H1 (cell line): ENCODE measurements at regions not wholly inside any gene's neighbourhood (a gene's known extent, or its start where the extent isn't known, plus 50 kb on each side); places are given as distances from the start of the nearest gene placed in this dataset.

Experiments
- CTCF ChIA-PET: fragments of 300-600 bp; sonication (Branson Sonifier 250); formaldehyde crosslinking; loops from one replicate; lab custom pipeline; 2021; ENCODE audit not compliant: partially characterized antibody; lab: Charles Lee
- POLR2A ChIA-PET: fragments of 300-600 bp; sonication (Branson Sonifier 250); formaldehyde crosslinking; loops from one replicate; lab custom pipeline; 2021; ENCODE audit warnings: inconsistent platforms; ENCODE audit not compliant: partially characterized antibody; lab: Charles Lee
- DNase-seq, 2 experiments: peaks; one replicate each; pipeline versions ENCODE4 v3.0.0 to v3.0.0-alpha.2; 2010 to 2022; ENCODE audit warnings: low spot score in 2 of 2, low read depth in 1 of 2, mixed read lengths in 1 of 2
- FAIRE-seq: peaks from 2 replicates; lab custom pipeline; 2011; peaks lifted over from hg19 to GRCh38; lab: Jason Lieb, UNC
- H2AFZ ChIP-seq: 2 replicates; pipeline ENCODE4 v1.8.1; 2012; ENCODE audit warnings: low read length, inconsistent platforms
- H2AK5ac ChIP-seq: 2 replicates; pipeline ENCODE4 v1.6.1; 2013; ENCODE audit warnings: low read depth, low read length
- H2BK120ac ChIP-seq: replicated peaks from 2 replicates; pipeline ENCODE3; 2013; ENCODE audit warnings: low read depth, low read length, inconsistent platforms
- H2BK12ac ChIP-seq: 2 replicates; pipeline ENCODE4 v1.6.1; 2013; ENCODE audit warnings: low read depth, low read length
- H2BK15ac ChIP-seq: 2 replicates; pipeline ENCODE4 v1.6.1; 2013; ENCODE audit warnings: low read length
- H2BK20ac ChIP-seq: 2 replicates; pipeline ENCODE4 v1.6.1; 2013; ENCODE audit warnings: low read length
- H2BK5ac ChIP-seq: 2 replicates; pipeline ENCODE4 v1.6.1; 2013; ENCODE audit warnings: low read depth, low read length
- H3K14ac ChIP-seq: 2 replicates; pipeline ENCODE4 v1.6.1; 2013; ENCODE audit warnings: inconsistent platforms; ENCODE audit not compliant: insufficient read length
- H3K18ac ChIP-seq: 2 replicates; pipeline ENCODE4 v1.6.1; 2013; ENCODE audit warnings: low read length; ENCODE audit errors: extremely low read depth
- H3K23ac ChIP-seq: 2 replicates; pipeline ENCODE4 v1.6.1; 2013; ENCODE audit warnings: inconsistent platforms; ENCODE audit not compliant: insufficient read length
- H3K23me2 ChIP-seq: 2 replicates; pipeline ENCODE4 v1.6.1; 2013; ENCODE audit warnings: low read depth, low read length
- H3K27ac ChIP-seq: 2 replicates; pipeline ENCODE4 v1.6.1; 2011; ENCODE audit warnings: low read depth, low read length, inconsistent platforms
- H3K27me3 ChIP-seq, 4 experiments: replicated peaks in 1 of 4; 1 replicate in 1 of 4; 2 replicates in 3 of 4; pipeline versions ENCODE4 v1.6.1 to v1.8.1; 2011 to 2013; ENCODE audit warnings: low read length in 3 of 4, mild to moderate bottlenecking in 3 of 4, inconsistent platforms in 2 of 4, mixed read lengths in 2 of 4, moderate library complexity in 1 of 4; ENCODE audit not compliant: control insufficient read depth in 3 of 4, insufficient read depth in 3 of 4; ENCODE audit errors: extremely low read depth in 1 of 4
- H3K36me3 ChIP-seq, 4 experiments: 2 replicates each; pipeline versions ENCODE4 v1.6.1 to v1.8.1; 2011 to 2013; ENCODE audit warnings: mild to moderate bottlenecking in 4 of 4, low read length in 3 of 4, moderate library complexity in 2 of 4, control low read depth in 1 of 4, inconsistent platforms in 1 of 4; ENCODE audit not compliant: insufficient read depth in 4 of 4, control insufficient read depth in 2 of 4
- H3K4ac ChIP-seq: replicated peaks from 2 replicates; pipeline ENCODE3; 2013; ENCODE audit warnings: low read length, low read depth, mixed read lengths, inconsistent platforms; ENCODE audit not compliant: insufficient read length
- H3K4me1 ChIP-seq, 4 experiments: replicated peaks in 1 of 4; 1 replicate in 1 of 4; 2 replicates in 3 of 4; pipeline versions ENCODE4 v1.6.1 to v1.8.1; 2011 to 2013; ENCODE audit warnings: low read length in 3 of 4, inconsistent platforms in 2 of 4, mixed read lengths in 1 of 4; ENCODE audit not compliant: insufficient read depth in 4 of 4, control insufficient read depth in 3 of 4
- H3K4me2 ChIP-seq, 2 experiments: 2 replicates each; pipeline versions ENCODE4 v1.6.1 to v1.8.1; 2011 to 2013; ENCODE audit warnings: low read depth in 2 of 2, low read length in 2 of 2, control low read depth in 1 of 2, inconsistent platforms in 1 of 2, mild to moderate bottlenecking in 1 of 2; ENCODE audit not compliant: insufficient read depth in 1 of 2
- H3K4me3 ChIP-seq, 4 experiments: fragments of 200-600, 300-600 bp in 1 of 4; sonication (generic), shearing (Covaris generic), sonication (Bioruptor Twin) in 1 of 4; 2 replicates each; pipeline versions ENCODE4 v1.5.1 to v1.8.1; 2011 to 2016; ENCODE audit warnings: low read length in 4 of 4, low read depth in 3 of 4, control low read depth in 2 of 4, inconsistent platforms in 2 of 4, mild to moderate bottlenecking in 2 of 4, mixed read lengths in 1 of 4, moderate library complexity in 1 of 4; ENCODE audit not compliant: insufficient read depth in 2 of 4; ENCODE audit errors: extremely low read depth in 1 of 4
- H3K56ac ChIP-seq: replicated peaks from 2 replicates; pipeline ENCODE3; 2013; ENCODE audit warnings: low read depth, mild to moderate bottlenecking, mixed read lengths, low read length, inconsistent platforms; ENCODE audit not compliant: insufficient read length
- H3K79me1 ChIP-seq: 2 replicates; pipeline ENCODE4 v1.6.1; 2013; ENCODE audit warnings: low read depth, low read length, control low read depth
- H3K79me2 ChIP-seq, 2 experiments: 2 replicates each; pipeline versions ENCODE4 v1.6.1 to v1.8.1; 2012 to 2013; ENCODE audit warnings: low read length in 2 of 2, mild to moderate bottlenecking in 2 of 2, inconsistent platforms in 1 of 2; ENCODE audit not compliant: insufficient read depth in 2 of 2, control insufficient read depth in 1 of 2
- H3K9ac ChIP-seq, 4 experiments: replicated peaks in 1 of 4; 1 replicate in 1 of 4; 2 replicates in 3 of 4; pipeline versions ENCODE4 v1.6.1 to v1.8.1; 2011 to 2013; ENCODE audit warnings: low read depth in 3 of 4, low read length in 3 of 4, control low read depth in 2 of 4, mild to moderate bottlenecking in 2 of 4, moderate library complexity in 2 of 4, inconsistent platforms in 1 of 4; ENCODE audit errors: extremely low read depth in 1 of 4
- H3K9me3 ChIP-seq, 2 experiments: 2 replicates each; pipeline versions ENCODE4 v1.6.1 to v1.8.1; 2012 to 2013; ENCODE audit warnings: mild to moderate bottlenecking in 2 of 2, moderate library complexity in 2 of 2, control low read depth in 1 of 2, inconsistent platforms in 1 of 2, low read depth in 1 of 2, low read length in 1 of 2, mixed read lengths in 1 of 2; ENCODE audit not compliant: insufficient read depth in 2 of 2
- H4K20me1 ChIP-seq, 2 experiments: replicated peaks in 1 of 2; 2 replicates each; pipeline versions ENCODE3 to v1.8.1; 2011 to 2013; ENCODE audit warnings: inconsistent platforms in 2 of 2, low read length in 2 of 2, mild to moderate bottlenecking in 1 of 2; ENCODE audit not compliant: insufficient read depth in 2 of 2, control insufficient read depth in 1 of 2
- H4K5ac ChIP-seq: 2 replicates; pipeline ENCODE4 v1.6.1; 2013; ENCODE audit warnings: low read length, low read depth, mixed read lengths, inconsistent platforms; ENCODE audit not compliant: insufficient read length
- H4K8ac ChIP-seq: 2 replicates; pipeline ENCODE4 v1.8.0; 2013; ENCODE audit warnings: mild to moderate bottlenecking, moderate library complexity, low read length, inconsistent platforms; ENCODE audit not compliant: insufficient read depth; ENCODE audit errors: extremely low read depth
- H4K91ac ChIP-seq: replicated peaks from 2 replicates; pipeline ENCODE3; 2013; ENCODE audit warnings: low read length, mixed read lengths, inconsistent platforms; ENCODE audit not compliant: insufficient read length
- CHD2 ChIP-seq: IDR thresholded peaks from 2 replicates; pipeline ENCODE4 v1.6.1; 2012; ENCODE audit warnings: low read length, improper control_type of control experiment
- CTCF ChIP-seq, 3 experiments: IDR thresholded peaks; 1 replicate in 2 of 3; 2 replicates in 1 of 3; pipeline versions ENCODE4 v1.5.1 to v1.6.1; 2011; ENCODE audit warnings: low read length in 3 of 3, mild to moderate bottlenecking in 3 of 3, inconsistent platforms in 2 of 3, low read depth in 1 of 3, moderate library complexity in 1 of 3; ENCODE audit not compliant: insufficient read depth in 1 of 3; ENCODE audit errors: control extremely low read depth in 1 of 3
- MAFK ChIP-seq: IDR thresholded peaks from 2 replicates; pipeline ENCODE4 v1.6.1; 2012; ENCODE audit warnings: low read depth, mild to moderate bottlenecking, improper control_type of control experiment, low read length
- RBBP5 ChIP-seq: IDR thresholded peaks from 2 replicates; pipeline ENCODE4 v1.7.1; 2012; ENCODE audit warnings: low read depth, mild to moderate bottlenecking, inconsistent platforms, low read length, moderate library complexity, borderline replicate concordance
- TCF12 ChIP-seq: IDR thresholded peaks from 2 replicates; pipeline ENCODE4 v1.6.1; 2011; ENCODE audit warnings: low read depth, mild to moderate bottlenecking, low read length
- WGBS, 2 experiments: shearing (Covaris generic) in 1 of 2; methylation state at CpG; one replicate each; pipeline versions ENCODE4 v1.1.6 to v1.1.7; 2013 to 2015; ENCODE audit warnings: low lambda C conversion rate in 2 of 2, mixed read lengths in 2 of 2, inconsistent platforms in 1 of 2, low coverage in 1 of 2, missing lambda C conversion rate in 1 of 2; ENCODE audit not compliant: insufficient replicate concordance in 2 of 2, insufficient coverage in 1 of 2, insufficient read length in 1 of 2; ENCODE audit errors: extremely low coverage in 1 of 2, missing lambda C conversion rate in 1 of 2; 5-methylcytosine and 5-hydroxymethylcytosine counted together

DNA sequence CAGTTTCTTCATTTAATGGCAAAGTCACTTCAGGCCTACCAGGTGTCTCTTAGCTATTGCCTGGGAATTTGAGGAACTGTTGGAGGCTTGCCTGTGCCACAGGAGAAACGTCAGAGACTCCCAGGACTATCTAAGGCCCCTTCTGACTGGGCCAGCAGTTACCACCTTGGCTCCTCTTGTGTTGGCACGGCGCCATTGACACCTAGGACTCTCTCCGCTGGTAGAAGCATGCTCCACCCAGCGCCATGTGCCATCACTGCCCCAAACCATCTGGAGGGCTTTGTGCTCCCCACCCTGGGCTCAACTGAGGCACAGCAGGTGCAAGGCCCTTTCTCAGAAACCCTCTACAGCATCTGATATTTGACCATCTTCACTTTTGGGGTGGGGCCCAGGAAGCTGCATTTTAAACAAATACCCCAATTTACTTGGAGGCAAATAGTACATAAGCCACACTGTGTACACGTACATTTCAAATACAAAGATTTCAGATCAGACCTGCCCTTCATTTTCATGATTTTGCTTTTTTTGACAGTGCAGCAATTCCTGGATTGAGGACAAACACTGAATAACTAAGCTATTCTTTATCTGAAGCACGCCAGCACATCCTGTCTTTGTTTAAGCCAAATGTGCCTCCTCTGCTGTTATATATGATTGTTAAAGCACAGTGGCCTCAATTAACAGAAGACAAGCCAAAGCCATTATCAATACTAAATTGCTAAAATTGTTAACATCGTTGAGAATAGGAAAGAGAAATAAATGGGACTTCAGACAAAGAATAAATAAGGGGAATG is 59.9 kb upstream of the TPP2 start:
- Histone ChIP-seq H4K91ac (no peak overlapping the region), H2AK5ac (no peak overlapping the region), H3K56ac (no peak overlapping the region), H3K14ac (no peak overlapping the region), H3K23ac (no peak overlapping the region), H3K4me1 (no peaks in the 10 kb centered on the region), H3K36me3 (no peaks in the 10 kb centered on the region), H3K27ac (no peak overlapping the region), H3K79me2 (no peaks in the 10 kb centered on the region), H4K20me1 (no peaks in the 10 kb centered on the region), H2BK120ac (no peak overlapping the region), H3K4me3 (no peak overlapping the region), H2BK12ac (no peak overlapping the region), H3K23me2 (no peaks in the 10 kb centered on the region), H3K9ac (no peak overlapping the region; a peak in 1 of 7 replicates), H3K79me1 (no peaks in the 10 kb centered on the region), H2AFZ (no peak overlapping the region), H2BK15ac (no peak overlapping the region), H4K8ac (no peak overlapping the region; the same call in 1 of the 2 replicates), H3K4me2 (no peak overlapping the region), H2BK20ac (no peak overlapping the region), H3K4ac (no peak overlapping the region), H2BK5ac (no peak overlapping the region), H3K18ac (no peak overlapping the region), H3K9me3 (no peaks in the 10 kb centered on the region), H4K5ac (no peak overlapping the region), H3K27me3 (no peaks in the 10 kb centered on the region)
- 91% methylated on average over 8 of the region's 8 CpGs; no CpG with 5 or more reads in 1 of the 2 experiments for WGBS, 2 experiments
- ChIA-PET POLR2A (no interaction called here), CTCF (interaction anchor here (0.7 to 1.2 kb wide), 3 partner anchors 8 to 338 kb away, joined by 3 to 5 read pairs (median 4); no protein-coding TSS in a partner anchor)
- TF ChIP-seq MAFK (no peak), CTCF (IDR thresholded peaks at IDR 0.05; ENCODE audit: control extremely low read depth in 1 of 3, insufficient read depth in 1 of 3, low read depth in 1 of 3, low read length in 3 of 3) (no peak), CHD2 (no peak), TCF12 (no peak), RBBP5 (no peak)
- no peak for DNase-seq
- FAIRE-seq: no peak
